H7 (cell line): ENCODE measurements at regions not wholly inside any gene's neighbourhood (a gene's known extent, or its start where the extent isn't known, plus 50 kb on each side); places are given as distances from the start of the nearest gene placed in this dataset.
"Not testable (repeated sequence)": the region's sequence is repeated elsewhere in the genome, so short reads cannot be mapped to it uniquely, and the experiment has no call there.

Experiments
- DNase-seq: peaks from one replicate; pipeline ENCODE4 v3.0.0; 2012
- H3K27me3 ChIP-seq: 2 replicates; pipeline ENCODE4 v1.6.0; 2011; ENCODE audit warnings: mild to moderate bottlenecking, low read length; ENCODE audit not compliant: control insufficient read depth, insufficient read depth
- H3K36me3 ChIP-seq: replicated peaks from 2 replicates; pipeline ENCODE4 v1.5.1; 2011; ENCODE audit warnings: low read length; ENCODE audit not compliant: control insufficient read depth, insufficient read depth
- H3K4me3 ChIP-seq: 2 replicates; pipeline ENCODE4 v1.5.1; 2011; ENCODE audit warnings: low read depth, mild to moderate bottlenecking, control low read depth, low read length, moderate library complexity; ENCODE audit not compliant: insufficient read depth

- H3K4me3 ChIP-seq: no peak overlapping the region
- no peaks in the 10 kb centered on the region for H3K36me3 ChIP-seq
- no peak for DNase-seq
- no peaks in the 10 kb centered on the region for H3K27me3 ChIP-seq
Observed at GRCh38 chrX:114272096-114272686, 311.7 kb upstream of the HTR2C start.

GRCh38 chrX:114270371-114270770 is 313.5 kb upstream of the HTR2C start:
- H3K36me3 ChIP-seq, H3K27me3 ChIP-seq, H3K4me3 ChIP-seq, DNase-seq: not testable (repeated sequence)

GRCh38 chrX:114268643-114269042 is 315.2 kb upstream of the HTR2C start:
- H3K4me3 ChIP-seq: no peak overlapping the region
- no peaks in the 10 kb centered on the region for H3K27me3 ChIP-seq
- no peaks in the 10 kb centered on the region for H3K36me3 ChIP-seq
- DNase-seq: no peak

- Histone ChIP-seq H3K36me3 (no peaks in the 10 kb centered on the region), H3K27me3 (no peaks in the 10 kb centered on the region), H3K4me3 (no peak overlapping the region)
- no peak for DNase-seq
Observed at GRCh38 chrX:114267142-114267541, 316.7 kb upstream of the HTR2C start.

GRCh38 chrX:114252186-114252585 is 331.7 kb upstream of the HTR2C start:
- DNase-seq: no peak
- no peaks in the 10 kb centered on the region for H3K36me3 ChIP-seq
- no peak overlapping the region for H3K4me3 ChIP-seq
- no peaks in the 10 kb centered on the region for H3K27me3 ChIP-seq

GRCh38 chrX:114251575-114251974 is 332.3 kb upstream of the HTR2C start:
- no peak for DNase-seq
- Histone ChIP-seq H3K36me3 (no peaks in the 10 kb centered on the region), H3K27me3 (no peaks in the 10 kb centered on the region), H3K4me3 (no peak overlapping the region)

- no peak for DNase-seq
- no peak overlapping the region for H3K4me3 ChIP-seq
- no peaks in the 10 kb centered on the region for H3K36me3 ChIP-seq
- no peaks in the 10 kb centered on the region for H3K27me3 ChIP-seq
Observed at GRCh38 chrX:114221445-114221844, 362.4 kb upstream of the HTR2C start.

- H3K4me3 ChIP-seq: no peak overlapping the region
- no peaks in the 10 kb centered on the region for H3K36me3 ChIP-seq
- H3K27me3 ChIP-seq: no peaks in the 10 kb centered on the region
- no peak for DNase-seq
Observed at GRCh38 chrX:114210879-114211278, 373.0 kb upstream of the HTR2C start.

- no peak overlapping the region for H3K4me3 ChIP-seq
- DNase-seq: peak; percentile 11
- H3K36me3 ChIP-seq: no peaks in the 10 kb centered on the region
- H3K27me3 ChIP-seq: no peaks in the 10 kb centered on the region
Observed at GRCh38 chrX:114201622-114202021, 382.3 kb upstream of the HTR2C start.

GRCh38 chrX:114181195-114181594 is 402.7 kb upstream of the HTR2C start:
- no peak for DNase-seq
- Histone ChIP-seq H3K27me3 (no peaks in the 10 kb centered on the region), H3K4me3 (no peak overlapping the region), H3K36me3 (no peaks in the 10 kb centered on the region)

- no peaks in the 10 kb centered on the region for H3K27me3 ChIP-seq
- no peak for DNase-seq
- no peaks in the 10 kb centered on the region for H3K36me3 ChIP-seq
- no peak overlapping the region for H3K4me3 ChIP-seq
Observed at GRCh38 chrX:114178126-114178525, 405.8 kb upstream of the HTR2C start.

- not testable (repeated sequence) for DNase-seq, H3K36me3 ChIP-seq, H3K4me3 ChIP-seq, H3K27me3 ChIP-seq
Observed at GRCh38 chrX:114167276-114167675, 416.6 kb upstream of the HTR2C start.

- Histone ChIP-seq H3K4me3 (no peak overlapping the region), H3K27me3 (no peaks in the 10 kb centered on the region), H3K36me3 (no peaks in the 10 kb centered on the region)
- no peak for DNase-seq
Observed at GRCh38 chrX:114166601-114167000, 417.3 kb upstream of the HTR2C start.

- DNase-seq: no peak
Observed at GRCh38 chrX:114165537-114165936, 418.3 kb upstream of the HTR2C start.

GRCh38 chrX:114162068-114162735 is 421.7 kb upstream of the HTR2C start:
- DNase-seq: peak; percentile 17

More at GRCh38 chrX:114165537-114165936, 418.3 kb upstream of the HTR2C start:
- no peak overlapping the region for H3K4me3 ChIP-seq
- no peaks in the 10 kb centered on the region for H3K36me3 ChIP-seq
- no peaks in the 10 kb centered on the region for H3K27me3 ChIP-seq

More at GRCh38 chrX:114162068-114162735, 421.7 kb upstream of the HTR2C start:
- H3K27me3 ChIP-seq: no peaks in the 10 kb centered on the region
- no peaks in the 10 kb centered on the region for H3K36me3 ChIP-seq
- H3K4me3 ChIP-seq: no peak overlapping the region
